SKM-1 (cell line): ENCODE measurements at regions not wholly inside any gene's neighbourhood (a gene's known extent, or its start where the extent isn't known, plus 50 kb on each side); places are given as distances from the start of the nearest gene placed in this dataset.

ENCODE experiments used
- DNase-seq: peaks from one replicate; lab custom pipeline; 2025; ENCODE audit not compliant: unreplicated experiment; lab: John Stamatoyannopoulos, UW

DNA sequence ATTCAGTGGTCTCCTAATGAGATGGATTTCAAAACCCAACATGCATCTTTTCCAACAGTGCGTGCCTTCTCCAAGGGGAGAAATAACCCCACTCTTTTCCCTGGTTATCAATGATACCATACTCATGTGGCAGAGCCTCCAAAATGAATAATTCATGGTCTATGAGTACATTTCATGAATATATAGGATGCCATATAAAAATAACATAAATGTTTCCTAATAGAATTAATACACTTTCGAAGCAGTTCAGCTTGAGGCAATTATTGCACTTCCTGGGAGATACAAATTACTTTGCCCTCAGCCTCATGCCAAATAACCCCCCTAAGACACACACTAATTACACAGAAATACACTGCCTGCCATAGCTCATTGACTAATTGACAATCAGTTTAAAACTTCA, 318.6 kb downstream of the ZSWIM6 start:
- DNase-seq, result no peak

DNA sequence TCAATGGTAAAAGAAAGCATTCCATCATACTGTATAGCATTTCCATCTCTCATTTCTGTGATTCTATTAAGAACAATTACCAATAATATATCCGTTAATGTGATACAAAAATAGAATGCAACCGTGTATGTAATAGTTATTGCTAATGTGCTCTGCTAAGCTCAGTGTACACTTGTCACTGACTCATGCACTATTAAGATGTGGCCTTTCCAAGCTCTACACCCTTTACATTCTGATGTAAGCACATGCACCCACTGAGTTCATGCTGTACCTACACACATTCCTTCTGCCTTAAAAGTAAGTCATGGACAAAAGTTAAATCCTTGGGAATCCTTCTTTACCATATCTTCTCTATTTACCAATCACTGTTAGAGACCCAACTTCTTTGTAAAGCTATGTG, 319.1 kb downstream of the ZSWIM6 start:
- no peak for DNase-seq

DNA sequence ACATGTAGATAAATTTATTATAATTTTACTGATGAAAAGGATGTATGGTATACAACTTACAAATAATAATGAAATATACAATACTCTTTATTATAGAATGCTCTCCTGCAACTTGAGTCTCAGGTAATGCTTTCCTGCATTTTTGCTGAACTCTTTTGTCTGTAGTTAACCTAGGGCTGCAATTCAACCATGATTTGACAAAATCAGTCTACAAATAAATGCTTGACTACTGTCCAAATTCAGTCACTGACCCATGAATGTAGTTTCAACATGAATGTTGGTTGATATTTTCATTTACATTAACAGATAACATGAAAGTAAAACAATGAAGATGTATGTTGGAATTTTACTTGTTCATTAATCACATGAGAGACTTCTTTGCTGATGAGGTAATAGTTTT, 320.9 kb downstream of the ZSWIM6 start:
- no peak for DNase-seq

DNA sequence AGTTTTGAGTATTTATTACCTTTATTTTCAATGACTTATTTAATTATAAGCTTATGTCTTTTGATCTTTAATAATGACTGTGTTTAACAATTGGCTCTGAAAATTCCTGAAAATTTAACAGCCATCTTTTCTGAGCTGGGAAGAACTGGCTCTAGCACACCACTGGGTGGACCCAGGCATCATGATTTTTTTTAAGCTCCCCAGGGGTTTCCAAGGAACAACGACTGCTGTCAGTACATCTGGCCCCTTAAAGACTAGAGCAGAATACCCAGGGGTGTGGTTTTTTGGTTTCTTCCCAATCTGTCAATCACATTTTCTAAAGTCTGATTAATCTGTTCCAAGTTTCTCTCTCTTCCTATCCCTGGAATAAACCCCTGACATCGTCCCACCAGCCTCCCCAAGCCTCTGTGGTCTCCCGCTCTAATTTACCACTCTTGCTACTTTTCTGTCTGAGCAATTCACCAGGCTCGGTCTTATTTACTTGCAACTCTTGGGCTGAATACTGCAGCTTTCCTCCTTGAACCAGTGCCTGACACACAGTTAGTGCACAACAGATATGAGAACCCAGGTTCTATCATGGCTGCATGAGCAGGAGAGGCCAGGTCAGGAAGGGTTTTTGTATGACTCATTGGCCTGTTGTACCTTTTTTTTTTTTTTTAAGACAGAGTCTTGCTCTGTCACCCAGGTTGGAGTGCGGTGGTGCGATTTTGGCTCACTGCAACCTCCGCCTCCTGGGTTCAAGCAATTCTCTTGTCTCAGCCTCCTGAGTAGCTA, 321.9 kb downstream of the ZSWIM6 start:
- DNase-seq, result no peak

DNA sequence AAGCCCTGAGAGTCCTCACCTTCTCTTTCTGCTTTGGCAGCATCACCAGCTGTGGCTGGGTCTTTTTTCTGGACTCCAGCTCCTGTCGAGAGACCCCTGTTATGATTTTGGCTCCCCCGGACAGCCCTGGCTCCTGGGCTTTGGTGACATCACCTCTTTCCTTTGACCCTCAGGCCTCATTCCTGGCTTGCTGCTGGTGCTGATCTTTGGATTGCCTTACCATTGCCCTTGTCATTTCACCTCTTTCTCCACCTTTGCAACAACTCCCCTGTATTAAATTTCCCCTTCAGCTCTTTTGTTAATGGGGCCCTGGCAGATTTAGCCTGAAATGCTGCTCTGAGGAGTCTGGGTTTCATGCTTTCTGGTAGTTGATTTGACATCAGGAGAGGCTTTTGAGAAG, 322.8 kb downstream of the ZSWIM6 start:
- DNase-seq, result no peak

DNA sequence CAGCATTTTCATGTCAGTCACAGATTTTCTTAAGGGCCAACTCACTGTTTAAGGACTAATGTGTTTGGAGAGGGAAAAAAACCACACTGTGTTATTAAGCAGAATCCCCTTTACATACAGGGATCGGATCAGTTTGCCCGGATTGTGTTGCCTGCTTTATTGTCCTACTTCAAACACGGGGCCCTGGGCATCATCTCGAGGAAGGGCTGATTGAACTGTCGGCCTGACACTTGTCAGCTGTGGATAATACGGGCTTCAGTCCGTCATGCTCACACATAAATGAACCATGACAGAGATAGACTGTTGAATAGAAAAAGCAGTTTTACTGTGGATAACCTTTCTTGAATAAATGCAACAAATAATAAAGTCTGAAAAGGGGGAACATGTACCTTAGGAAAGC, 325.0 kb downstream of the ZSWIM6 start:
- no peak for DNase-seq

DNA sequence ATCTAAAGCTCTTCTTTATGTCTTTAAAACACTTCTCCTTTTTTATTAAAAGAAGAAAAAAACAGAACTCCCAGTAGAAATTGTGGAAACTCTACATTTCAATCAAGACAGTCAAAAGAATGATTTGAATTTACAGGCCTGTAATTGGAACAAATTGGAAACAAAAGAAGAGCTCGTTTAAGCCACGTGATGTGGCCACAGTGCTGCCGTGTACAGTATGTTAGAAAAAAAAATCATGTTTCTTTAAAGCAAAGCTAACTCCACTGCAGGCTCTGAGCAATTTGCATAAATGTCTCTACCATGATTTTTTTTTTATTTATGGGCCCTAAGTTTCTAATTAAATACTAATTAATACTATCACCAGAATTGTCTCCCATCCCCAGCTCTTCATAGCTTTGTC, 325.6 kb downstream of the ZSWIM6 start:
- DNase-seq, result no peak

DNA sequence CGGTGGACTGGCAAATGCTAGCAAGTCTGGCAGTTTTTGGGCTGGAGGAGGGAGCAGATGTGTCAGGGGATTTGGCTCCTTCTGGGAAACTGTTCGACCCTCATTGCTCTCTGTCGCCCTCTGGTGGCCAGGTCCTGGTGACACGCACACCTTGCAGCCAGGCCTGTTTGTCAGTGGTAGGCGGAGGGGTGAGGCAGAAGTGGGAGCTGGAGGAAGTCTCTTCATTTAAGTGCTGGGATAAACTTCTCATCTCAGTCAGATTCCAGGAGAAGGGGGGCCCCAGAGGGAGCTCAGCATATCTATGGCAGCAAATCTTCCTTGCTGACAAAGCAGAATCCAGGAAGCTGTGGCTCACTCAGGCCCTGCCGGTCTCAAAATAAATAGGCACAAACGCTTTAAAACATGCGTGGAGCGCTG, 326.5 kb downstream of the ZSWIM6 start:
- DNase-seq, result no peak

DNA sequence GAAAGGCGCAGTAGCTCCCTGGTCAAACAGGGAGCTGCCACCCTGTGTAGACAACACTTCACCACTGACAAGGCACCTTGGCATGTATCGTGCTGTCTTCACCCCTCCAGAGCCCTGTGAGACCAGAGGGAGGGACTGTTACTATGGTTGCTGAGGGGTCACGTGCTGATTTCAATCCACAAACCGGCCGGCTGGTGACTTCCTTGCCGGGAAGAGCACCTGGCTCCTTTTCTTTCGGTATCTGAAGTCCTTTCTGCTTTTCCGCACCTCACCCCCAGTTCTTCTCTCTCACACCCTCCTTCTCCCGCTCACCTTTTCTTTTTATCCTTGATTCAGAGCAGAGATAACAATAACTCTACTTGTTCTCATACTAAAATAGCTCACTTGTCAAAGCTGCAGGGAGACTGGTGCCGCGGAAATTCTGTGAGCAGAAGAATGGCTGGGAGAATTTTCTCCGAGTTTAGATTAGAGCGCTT, 327.2 kb downstream of the ZSWIM6 start:
- no peak for DNase-seq

DNA sequence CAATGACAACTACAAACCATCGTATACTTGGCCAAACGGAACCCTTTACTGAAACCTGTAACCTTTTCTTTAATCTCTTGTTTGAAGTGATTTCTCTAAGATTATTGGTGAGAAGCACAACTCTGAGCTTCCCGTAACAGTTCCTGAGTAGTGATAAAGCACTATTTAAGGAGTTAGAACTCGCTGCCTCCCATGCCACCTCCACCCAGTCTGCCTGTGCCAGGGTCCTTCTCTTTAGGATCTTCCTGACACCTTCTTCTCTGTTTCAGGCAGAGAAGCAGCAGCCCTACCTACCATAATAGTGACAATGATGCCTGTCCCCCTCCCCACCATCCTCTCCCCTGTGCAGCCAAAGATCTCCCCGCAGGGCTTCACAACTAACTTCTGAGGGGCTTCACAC, 330.6 kb downstream of the ZSWIM6 start:
- no peak for DNase-seq

DNA sequence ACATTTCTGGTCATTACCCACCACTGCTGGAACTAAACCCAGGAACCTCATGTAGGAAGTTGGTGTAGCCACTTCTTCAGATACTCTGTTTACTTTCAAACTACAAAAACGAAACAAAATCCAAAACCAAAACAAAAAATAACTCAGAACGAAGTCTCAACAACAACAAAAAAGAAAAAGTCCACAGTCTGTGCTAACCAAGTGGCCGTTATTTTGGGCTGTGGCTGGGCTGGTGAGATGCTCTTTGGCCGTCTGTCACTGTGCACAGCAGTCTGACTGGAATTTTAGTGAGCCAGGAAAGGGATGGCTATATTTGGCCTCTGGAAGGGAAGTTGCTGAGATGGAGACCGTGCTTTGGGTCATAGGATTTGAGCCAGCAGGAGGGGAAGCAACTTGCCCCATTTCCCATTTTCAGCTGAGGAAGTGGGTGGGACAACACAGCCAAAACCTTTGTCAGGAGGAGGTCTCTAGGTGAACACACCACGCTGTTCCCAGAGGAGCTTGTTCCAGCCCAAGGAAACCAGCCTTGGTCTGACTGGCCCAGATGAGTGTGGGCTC, 334.1 kb downstream of the ZSWIM6 start:
- no peak for DNase-seq

DNA sequence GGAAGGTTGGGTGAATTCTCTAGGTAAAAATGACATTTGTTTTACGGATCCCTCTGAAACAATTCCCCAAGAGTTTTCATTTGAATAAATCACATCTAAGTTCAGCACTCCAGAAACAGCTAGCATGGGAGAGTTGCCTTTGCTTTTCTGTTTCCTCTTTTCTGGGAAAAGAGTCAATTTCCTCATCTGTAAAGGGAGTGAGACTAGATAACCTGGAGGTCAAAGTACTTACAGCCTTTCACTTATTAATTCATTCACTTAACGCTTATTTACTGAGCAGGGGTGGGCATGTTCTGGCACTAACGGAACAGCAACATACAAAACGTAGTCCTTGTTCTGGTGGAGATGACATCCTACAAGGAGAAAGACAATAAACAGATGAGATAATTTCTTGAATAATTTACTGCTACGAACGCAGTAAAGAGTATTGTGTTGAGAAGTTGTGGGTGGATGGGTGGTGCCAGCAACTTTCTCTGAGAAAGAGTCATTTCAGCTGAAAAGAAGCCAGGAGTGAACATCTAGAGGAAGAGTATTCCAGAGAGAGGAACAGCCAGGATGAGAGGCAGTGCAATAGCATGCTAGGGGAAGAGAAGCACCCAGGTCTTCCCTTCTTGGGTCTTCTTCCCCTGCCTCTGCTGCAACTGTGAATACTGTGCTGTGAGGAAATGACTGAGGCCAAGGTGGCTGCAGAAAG, 335.6 kb downstream of the ZSWIM6 start:
- no peak for DNase-seq

DNA sequence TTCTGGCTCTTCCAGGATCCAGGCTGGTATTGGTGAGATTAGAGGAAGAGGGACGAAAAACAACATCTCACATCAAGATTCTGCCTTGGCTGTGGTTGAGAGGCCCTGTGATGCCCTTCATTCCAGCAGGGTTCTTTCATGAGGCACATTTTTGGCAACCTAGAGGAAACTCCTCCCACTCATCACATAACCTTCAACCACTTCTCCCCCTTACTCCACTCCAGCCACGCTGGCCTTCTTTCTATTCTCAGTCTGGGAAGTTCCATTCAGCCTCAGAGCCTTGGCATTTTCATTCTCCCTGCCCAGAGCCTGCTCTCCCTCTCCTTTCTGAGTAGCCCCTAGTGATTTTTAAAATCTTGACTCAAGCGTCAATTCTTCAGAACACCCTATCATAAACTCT, 337.5 kb downstream of the ZSWIM6 start:
- no peak for DNase-seq

DNA sequence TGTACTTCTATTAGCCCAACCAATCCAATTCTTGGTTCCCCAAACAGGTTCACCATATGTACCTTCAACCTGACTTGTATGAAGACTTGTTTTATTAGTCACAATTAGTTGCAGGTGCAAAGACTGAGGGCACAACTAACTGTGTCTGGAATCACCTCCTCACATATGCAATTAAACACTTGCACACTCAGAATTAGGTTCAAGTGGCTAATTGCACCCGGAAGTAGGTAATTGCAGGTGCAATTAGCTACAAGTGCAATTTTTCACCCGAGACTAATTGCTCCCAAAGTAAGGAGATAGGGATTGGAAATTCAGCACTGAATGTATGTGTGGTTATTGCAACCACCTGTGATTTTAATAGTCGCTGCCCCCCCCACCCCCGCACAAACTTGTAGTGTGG, 338.9 kb downstream of the ZSWIM6 start:
- DNase-seq, result no peak

DNA sequence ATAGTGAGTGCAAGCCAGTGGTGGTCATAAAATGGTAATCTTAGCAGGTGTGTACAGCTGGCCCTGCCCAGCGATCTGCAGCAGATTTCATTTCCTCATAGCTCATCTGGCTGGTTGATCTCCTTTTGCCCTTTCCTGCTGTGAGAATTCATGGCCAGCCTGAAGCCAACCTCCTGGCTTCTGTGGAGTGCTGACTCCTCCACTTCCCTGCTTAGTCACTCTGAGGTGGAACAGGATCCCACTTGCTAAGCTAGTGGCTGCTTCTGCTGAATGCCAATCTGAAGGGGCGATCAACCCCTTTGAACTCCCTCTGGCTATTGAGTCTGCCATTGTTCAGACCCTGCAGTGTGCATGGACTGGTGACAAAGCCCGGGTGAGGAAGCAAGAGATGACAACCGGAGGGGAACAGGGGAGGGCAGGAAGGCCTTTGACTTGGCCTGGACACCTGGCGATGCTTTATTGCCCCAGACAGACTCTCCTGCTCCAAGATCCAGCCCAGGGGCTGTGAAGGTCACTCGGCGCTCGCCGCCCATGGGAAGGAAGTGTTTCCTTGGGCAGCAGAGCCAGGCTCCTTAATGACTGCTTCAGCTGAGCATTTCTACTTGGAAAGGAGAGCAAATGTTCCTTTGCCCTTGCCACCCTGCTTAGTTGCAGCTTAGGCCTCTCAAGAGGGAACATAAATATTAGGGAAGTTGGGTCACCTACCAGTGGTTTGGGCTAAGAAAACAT, 341.1 kb downstream of the ZSWIM6 start:
- DNase-seq, result no peak

DNA sequence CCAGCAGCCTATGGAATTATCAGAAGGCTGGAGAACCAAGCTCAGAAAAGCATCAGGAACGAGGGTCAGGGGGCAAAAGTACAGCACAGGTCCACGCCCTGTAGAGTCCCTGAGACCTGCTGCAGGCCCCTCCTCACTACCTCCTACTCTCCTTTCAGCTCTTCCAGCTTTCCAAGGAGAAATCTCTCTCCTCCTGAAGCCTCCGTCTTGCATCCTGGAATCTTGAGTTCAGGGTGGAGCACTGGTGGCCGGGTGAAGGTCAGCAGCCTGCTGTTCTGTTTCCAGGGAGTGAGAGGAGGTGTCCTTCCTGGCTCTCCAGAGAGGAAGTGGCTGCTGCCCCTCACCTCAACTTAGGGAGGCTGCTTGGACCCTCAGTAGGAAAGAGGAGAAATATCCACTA, 342.3 kb downstream of the ZSWIM6 start:
- no peak for DNase-seq

DNA sequence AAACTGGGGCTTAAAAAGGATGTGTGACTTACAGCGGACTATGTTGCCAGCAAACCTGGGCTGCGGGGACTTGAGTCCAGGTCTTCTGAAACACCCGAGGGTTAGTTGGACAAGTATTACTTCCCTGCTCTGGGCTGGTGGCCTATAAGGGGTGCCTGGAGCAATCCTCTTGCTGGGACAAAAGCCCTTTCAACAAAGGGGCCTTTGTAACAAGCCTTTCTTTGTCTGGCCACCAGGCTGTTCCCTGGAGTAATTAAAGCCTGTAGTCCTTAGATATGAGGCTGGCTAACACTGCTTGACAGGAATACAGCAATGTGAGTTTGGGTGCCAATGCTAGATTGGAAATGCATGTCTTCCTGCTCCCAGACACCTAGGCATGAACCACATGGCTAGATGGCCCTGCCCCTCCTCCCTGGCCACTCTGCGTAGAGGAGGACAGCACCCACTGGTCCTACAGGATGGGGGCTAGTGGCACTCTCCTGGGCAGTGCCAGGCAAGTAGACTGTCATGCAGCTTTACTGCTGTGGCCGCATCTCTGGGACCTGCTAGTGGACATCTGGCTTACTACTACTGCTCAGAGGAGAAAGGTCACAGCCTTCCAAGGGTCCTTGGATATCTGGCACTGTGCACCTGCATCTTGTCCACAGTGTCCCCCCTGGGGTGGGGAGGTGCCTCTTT, 343.1 kb downstream of the ZSWIM6 start:
- no peak for DNase-seq

DNA sequence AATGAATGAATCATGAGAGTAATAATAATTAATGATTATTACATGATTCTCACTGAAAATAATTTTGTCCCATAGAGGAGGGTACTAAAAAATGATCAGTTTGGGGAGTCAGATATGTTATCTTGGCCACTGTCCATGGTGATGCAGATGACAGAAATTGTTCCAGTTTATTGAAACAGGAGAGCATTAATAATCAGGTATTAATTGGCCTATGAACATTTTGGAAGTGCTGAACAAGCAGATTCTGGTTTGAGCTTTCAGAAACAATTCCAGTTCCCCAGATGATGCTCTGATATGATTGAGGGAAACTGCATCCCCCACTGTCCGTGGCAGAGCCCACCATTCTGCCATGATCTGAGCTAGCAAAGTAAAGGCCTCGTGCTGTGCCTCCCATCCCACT, 345.2 kb downstream of the ZSWIM6 start:
- no peak for DNase-seq

DNA sequence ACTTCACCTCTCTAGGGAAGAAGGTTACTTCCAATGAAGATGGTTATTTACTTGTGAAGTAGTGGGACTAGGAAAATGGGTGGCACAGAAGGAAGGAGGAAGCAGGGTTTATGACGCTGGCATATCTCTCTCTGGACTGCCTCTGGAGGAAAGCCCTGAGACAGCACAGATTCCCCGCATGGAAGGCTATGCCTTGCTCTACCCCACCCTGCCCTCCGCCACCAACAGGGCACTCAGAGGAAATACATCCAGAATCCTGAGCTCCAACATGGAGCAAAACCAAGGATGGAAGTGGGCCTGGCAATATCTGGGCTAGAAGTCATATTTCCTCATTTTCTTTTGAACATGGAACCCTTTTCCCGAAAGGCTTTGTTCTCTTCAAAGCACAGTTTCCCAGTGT, 346.9 kb downstream of the ZSWIM6 start:
- DNase-seq, result no peak

DNA sequence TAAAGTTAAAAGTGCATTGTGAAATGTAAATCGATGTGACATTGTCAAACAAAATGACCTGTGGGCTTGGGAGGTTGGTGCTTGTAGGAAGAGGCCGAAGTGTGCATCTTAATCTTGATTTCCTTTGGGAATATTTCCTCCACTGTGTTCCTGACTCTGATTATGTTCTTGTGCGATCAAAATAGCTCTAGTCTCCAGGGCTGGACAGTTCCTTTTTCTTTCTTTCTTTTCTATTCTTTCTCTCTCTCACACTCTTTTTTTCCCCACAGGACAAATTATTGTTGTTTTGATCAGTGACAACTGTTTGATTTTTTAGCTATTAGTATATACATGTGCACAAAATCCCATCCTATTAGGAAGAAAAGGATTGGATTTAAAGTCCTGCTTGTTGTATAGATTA, 347.5 kb downstream of the ZSWIM6 start:
- no peak for DNase-seq

DNA sequence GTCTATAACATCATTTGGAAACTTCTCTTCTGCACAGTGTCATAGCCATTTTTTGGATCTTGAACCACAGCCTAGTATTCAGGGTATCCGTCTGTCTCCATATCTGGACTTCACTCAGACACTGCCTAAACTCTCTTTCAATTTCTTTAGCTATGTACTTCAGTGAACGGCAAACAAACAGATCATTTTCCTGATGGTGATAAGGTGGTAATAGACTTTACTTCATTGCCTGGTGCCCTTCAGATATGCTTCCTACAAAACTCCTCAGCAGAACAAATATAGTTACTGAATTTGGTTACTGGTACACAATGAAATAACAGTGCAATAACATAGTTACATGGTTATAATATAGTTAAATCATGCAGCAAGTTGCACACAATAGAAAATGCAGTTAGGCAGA, 348.2 kb downstream of the ZSWIM6 start:
- DNase-seq, result no peak
